HG03558 (cell line): ENCODE measurements at regions not wholly inside any gene's neighbourhood (a gene's known extent, or its start where the extent isn't known, plus 50 kb on each side); places are given as distances from the start of the nearest gene placed in this dataset.

Experiments used
- ATAC-seq: cut with Tn5 transposase; IDR thresholded peaks from one replicate; pipeline ENCODE4 v1.9.1; 2021; ENCODE audit warnings: moderate number of reproducible peaks; ENCODE audit not compliant: unreplicated experiment; ENCODE audit errors: extremely low read depth

GRCh38 chr22:48096851-48097665, 1334.6 kb downstream of the TBC1D22A start:
- no peak for ATAC-seq

GRCh38 chr22:48096411-48096810, 1334.0 kb downstream of the TBC1D22A start:
- ATAC-seq, result no peak

- ATAC-seq, result no peak
These were observed 1331.5 kb downstream of the TBC1D22A start for GRCh38 chr22:48093981-48094380.

- ATAC-seq, result no peak
These were observed 1330.4 kb downstream of the TBC1D22A start for GRCh38 chr22:48092866-48093265.

- ATAC-seq, result no peak
These were observed 1329.3 kb downstream of the TBC1D22A start for GRCh38 chr22:48091656-48092223.

GRCh38 chr22:48091060-48091650, 1328.7 kb downstream of the TBC1D22A start:
- ATAC-seq, result no peak

- no peak for ATAC-seq
These were observed 1327.9 kb downstream of the TBC1D22A start for GRCh38 chr22:48090332-48090672.

- ATAC-seq, result no peak
These were observed 1327.3 kb downstream of the TBC1D22A start for GRCh38 chr22:48089601-48090331.

GRCh38 chr22:48088926-48089536, 1326.6 kb downstream of the TBC1D22A start:
- ATAC-seq, result no peak

- ATAC-seq, result no peak
These were observed 1325.8 kb downstream of the TBC1D22A start for GRCh38 chr22:48088251-48088650.

GRCh38 chr22:48085901-48086645, 1323.6 kb downstream of the TBC1D22A start:
- ATAC-seq, result no peak

GRCh38 chr22:48084729-48085050, 1322.2 kb downstream of the TBC1D22A start:
- ATAC-seq, result no peak

GRCh38 chr22:48084041-48084728, 1321.7 kb downstream of the TBC1D22A start:
- no peak for ATAC-seq

GRCh38 chr22:48083502-48083901, 1321.1 kb downstream of the TBC1D22A start:
- no peak for ATAC-seq

GRCh38 chr22:48082284-48082683, 1319.8 kb downstream of the TBC1D22A start:
- ATAC-seq, result no peak

- no peak for ATAC-seq
These were observed 1318.8 kb downstream of the TBC1D22A start for GRCh38 chr22:48081281-48081680.

GRCh38 chr22:48080316-48081165, 1318.1 kb downstream of the TBC1D22A start:
- ATAC-seq, result no peak

- no peak for ATAC-seq
These were observed 1317.2 kb downstream of the TBC1D22A start for GRCh38 chr22:48079505-48080290.
